LNCaP clone FGC (cell line): ENCODE measurements at regions not wholly inside any gene's neighbourhood (a gene's known extent, or its start where the extent isn't known, plus 50 kb on each side); places are given as distances from the start of the nearest gene placed in this dataset.

Experiments
- DNase-seq: peaks from one replicate; pipeline ENCODE4 v3.0.0-alpha.2; 2011; ENCODE audit warnings: low read depth
- H3K4me3 ChIP-seq: 2 replicates; pipeline ENCODE4 v1.5.1; 2011; ENCODE audit warnings: mild to moderate bottlenecking, low read depth, low read length, control low read depth
- CTCF ChIP-seq: IDR thresholded peaks from 2 replicates; pipeline ENCODE4 v1.5.1; 2012; ENCODE audit warnings: mild to moderate bottlenecking; ENCODE audit not compliant: control insufficient read depth, insufficient read depth; ENCODE audit errors: extremely low read depth

- no peak overlapping the region for H3K4me3 ChIP-seq
- no peak for DNase-seq
- TF ChIP-seq CTCF = no peak
These were observed 99.2 kb upstream of the ZNF469 start for GRCh38 chr16:88283596-88283995.

GRCh38 chr16:88284101-88284500 lies 98.7 kb upstream of the ZNF469 start:
- DNase-seq = no peak
- H3K4me3 ChIP-seq = no peak overlapping the region
- TF ChIP-seq CTCF = no peak

GRCh38 chr16:88284626-88285513 lies 97.9 kb upstream of the ZNF469 start:
- no peak for TF ChIP-seq CTCF
- no peak for DNase-seq
- H3K4me3 ChIP-seq = no peak overlapping the region

- no peak for DNase-seq
- no peak for TF ChIP-seq CTCF
These were observed 97.3 kb upstream of the ZNF469 start for GRCh38 chr16:88285514-88285822.

DNA sequence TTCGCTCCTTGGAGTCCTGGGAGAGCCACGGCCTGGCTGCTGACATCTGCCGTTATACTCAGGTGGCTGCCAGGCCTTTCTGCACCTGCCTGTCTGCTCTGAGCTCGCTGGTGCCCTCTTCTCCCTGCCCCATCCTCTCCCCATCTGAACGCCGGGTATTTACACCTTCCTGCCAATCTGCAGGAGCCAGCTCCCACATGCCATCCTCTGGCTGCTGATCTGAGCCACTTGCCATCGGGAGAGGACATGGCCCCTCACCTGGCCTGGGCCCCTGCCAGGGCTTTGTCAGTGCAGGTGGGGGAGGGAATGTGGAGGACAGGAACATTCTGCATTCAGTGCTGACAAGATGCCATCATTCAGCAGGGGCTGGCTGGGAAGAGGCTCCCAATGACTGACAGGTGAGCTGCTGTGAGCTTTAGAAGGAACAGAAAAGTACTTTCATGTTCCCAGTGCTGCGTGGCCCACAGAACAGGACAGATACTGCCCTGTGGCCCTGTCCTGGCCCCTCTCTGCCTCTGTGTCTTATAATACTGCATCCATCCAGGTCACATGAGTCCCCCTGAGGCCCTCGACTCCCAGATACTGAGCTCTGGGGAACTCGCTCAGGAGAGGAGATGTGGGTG lies 96.3 kb upstream of the ZNF469 start:
- H3K4me3 ChIP-seq = no peak overlapping the region
- TF ChIP-seq CTCF = no peak
- no peak for DNase-seq

More at GRCh38 chr16:88285514-88285822, 97.3 kb upstream of the ZNF469 start:
- H3K4me3 ChIP-seq = no peak overlapping the region

- no peak overlapping the region for H3K4me3 ChIP-seq
- no peak for DNase-seq
- TF ChIP-seq CTCF = peak; percentile 43
These were observed 95.5 kb upstream of the ZNF469 start for GRCh38 chr16:88287219-88287618.
